Endothelial cell of umbilical vein (primary cell): ENCODE measurements at regions not wholly inside any gene's neighbourhood (a gene's known extent, or its start where the extent isn't known, plus 50 kb on each side); places are given as distances from the start of the nearest gene placed in this dataset.

Experiments used
- BruUV-seq: library from RNA; stranded (reverse); fragments of 400-500 nt; replicated peaks from 2 replicates; lab custom pipeline; 2021; lab: Mats Ljungman, UMichigan
- CTCF ChIA-PET: fragments of 300-600, 350-600 bp; sonication (Branson Sonifier 250); formaldehyde crosslinking; loops from one replicate; lab custom pipeline; 2021; ENCODE audit warnings: antibody characterized with exemption, inconsistent platforms; lab: Charles Lee
- POLR2A ChIA-PET: fragments of 300-600, 350-600 bp; sonication (Branson Sonifier 250); formaldehyde crosslinking; loops from one replicate; lab custom pipeline; 2021; ENCODE audit warnings: antibody characterized with exemption, inconsistent platforms; lab: Charles Lee
- DNase-seq: peaks from one replicate; pipeline ENCODE4 v3.0.0-alpha.2; 2011; ENCODE audit warnings: low read depth, low spot score
- FAIRE-seq: peaks from 2 replicates; lab custom pipeline; 2011; peaks lifted over from hg19 to GRCh38; lab: Jason Lieb, UNC
- H2AFZ ChIP-seq: 2 replicates; pipeline ENCODE4 v1.6.0; 2012; ENCODE audit warnings: low read depth, low read length, control low read depth, inconsistent platforms
- H3K27ac ChIP-seq: 2 replicates; pipeline ENCODE4 v1.5.1; 2011; ENCODE audit warnings: low read depth, mild to moderate bottlenecking, control low read depth, low read length, moderate library complexity; ENCODE audit not compliant: insufficient read depth
- H3K27me3 ChIP-seq, 2 experiments: 2 replicates each; pipeline versions ENCODE4 v1.6.0 to v1.6.1; 2011; ENCODE audit warnings: low read length in 2 of 2, mixed read lengths in 1 of 2; ENCODE audit not compliant: control insufficient read depth in 2 of 2, insufficient read depth in 2 of 2
- H3K36me3 ChIP-seq, 2 experiments: 2 replicates in 1 of 2; 3 replicates in 1 of 2; pipeline ENCODE4 v1.5.1; 2011; ENCODE audit warnings: low read length in 2 of 2, mild to moderate bottlenecking in 1 of 2, moderate library complexity in 1 of 2; ENCODE audit not compliant: control insufficient read depth in 2 of 2, insufficient read depth in 2 of 2; ENCODE audit errors: extremely low read depth in 1 of 2
- H3K4me1 ChIP-seq: 3 replicates; pipeline ENCODE4 v1.5.1; 2011; ENCODE audit warnings: mild to moderate bottlenecking, low read length; ENCODE audit not compliant: control insufficient read depth, insufficient read depth; ENCODE audit errors: extremely low read depth
- H3K4me2 ChIP-seq: 2 replicates; pipeline ENCODE4 v1.6.1; 2011; ENCODE audit warnings: low read length, control low read depth, mixed read lengths; ENCODE audit not compliant: insufficient read depth
- H3K4me3 ChIP-seq, 3 experiments: fragments of 200-600 bp in 1 of 3; sonication (generic), shearing (Covaris generic) in 1 of 3; replicated peaks in 1 of 3; 2 replicates each; pipeline ENCODE4 v1.5.1; 2011 to 2016; ENCODE audit warnings: control low read depth in 3 of 3, low read length in 3 of 3, mild to moderate bottlenecking in 2 of 3, inconsistent platforms in 1 of 3, low read depth in 1 of 3, moderate library complexity in 1 of 3; ENCODE audit not compliant: insufficient read depth in 1 of 3
- H3K79me2 ChIP-seq: 2 replicates; pipeline ENCODE4 v1.6.0; 2012; ENCODE audit warnings: low read length, inconsistent platforms; ENCODE audit not compliant: control insufficient read depth, insufficient read depth
- H3K9ac ChIP-seq: replicated peaks from 2 replicates; pipeline ENCODE3; 2011; ENCODE audit warnings: low read length, control low read depth; ENCODE audit not compliant: insufficient read depth; ENCODE audit errors: extremely low read depth
- H3K9me1 ChIP-seq: replicated peaks from 3 replicates; pipeline ENCODE4 v1.6.0; 2011; ENCODE audit warnings: mild to moderate bottlenecking, low read length; ENCODE audit not compliant: control insufficient read depth, insufficient read depth; ENCODE audit errors: extremely low read depth
- H3K9me3 ChIP-seq: replicated peaks from 2 replicates; pipeline ENCODE4 v1.5.1; 2012; ENCODE audit warnings: low read length, inconsistent platforms; ENCODE audit not compliant: control insufficient read depth, insufficient read depth
- H4K20me1 ChIP-seq: replicated peaks from 2 replicates; pipeline ENCODE3; 2011; ENCODE audit warnings: mild to moderate bottlenecking, low read length; ENCODE audit not compliant: control insufficient read depth, insufficient read depth; ENCODE audit errors: extremely low read depth
- EZH2 ChIP-seq: IDR thresholded peaks from 2 replicates; pipeline ENCODE4 v1.6.1; 2012; ENCODE audit warnings: borderline replicate concordance, low read depth, mild to moderate bottlenecking, moderate library complexity, low read length, inconsistent platforms; ENCODE audit not compliant: severe bottlenecking
- FOS ChIP-seq: IDR thresholded peaks from 2 replicates; pipeline ENCODE4 v1.6.1; 2011; ENCODE audit warnings: mild to moderate bottlenecking, low read length, moderate library complexity, borderline replicate concordance; ENCODE audit not compliant: insufficient read depth
- GATA2 ChIP-seq: IDR thresholded peaks from 2 replicates; pipeline ENCODE4 v1.7.0; 2011; ENCODE audit warnings: low read depth, mild to moderate bottlenecking, moderate library complexity, mixed read lengths, low read length; ENCODE audit not compliant: insufficient read length, insufficient read depth
- JUN ChIP-seq: IDR thresholded peaks from 2 replicates; pipeline ENCODE4 v1.6.1; 2011; ENCODE audit warnings: borderline replicate concordance, low read depth; ENCODE audit not compliant: insufficient read length, insufficient read depth
- MYC ChIP-seq: IDR thresholded peaks from one replicate; pipeline ENCODE4 v1.6.1; 2011; ENCODE audit warnings: mild to moderate bottlenecking, low read depth, low read length
- POLR2A ChIP-seq: IDR thresholded peaks from 2 replicates; pipeline ENCODE4 v1.6.1; 2012; ENCODE audit warnings: low read depth, mild to moderate bottlenecking, control low read depth, low read length
- POLR2AphosphoS5 ChIP-seq: IDR thresholded peaks from 2 replicates; pipeline ENCODE4 v1.6.1; 2012; ENCODE audit warnings: low read depth, mild to moderate bottlenecking, control low read depth, low read length, moderate library complexity; ENCODE audit not compliant: insufficient read depth
- dilution Hi-C: fragments of 300-500 bp; cut with MboI; formaldehyde crosslinking; loops from one replicate; pipeline ENCODE4 v1.15.0; 2019; ENCODE audit warnings: low sequenced_read_pairs; ENCODE audit not compliant: extremely low pct_ligation_motif_present
- intact Hi-C: fragments of 100-400 bp; cut with micrococcal nuclease; formaldehyde crosslinking; loops from one replicate; pipeline ENCODE4 v1.10.0; 2022
- TF ChIP-seq, protein P1 (sequence below), 2 donors: IDR thresholded peaks; 1 replicate in 1 of 2; 2 replicates in 1 of 2; pipeline ENCODE4 v1.5.1; 2011; ENCODE audit warnings: low read length in 2 of 2, mild to moderate bottlenecking in 2 of 2, moderate library complexity in 2 of 2, control low read depth in 1 of 2, inconsistent platforms in 1 of 2, low read depth in 1 of 2; ENCODE audit not compliant: insufficient read depth in 1 of 2; ENCODE audit errors: extremely low read depth in 1 of 2
- TF ChIP-seq, protein P2 (sequence below): IDR thresholded peaks from 2 replicates; pipeline ENCODE4 v1.6.1; 2011; ENCODE audit not compliant: insufficient read depth, insufficient read length

DNA sequence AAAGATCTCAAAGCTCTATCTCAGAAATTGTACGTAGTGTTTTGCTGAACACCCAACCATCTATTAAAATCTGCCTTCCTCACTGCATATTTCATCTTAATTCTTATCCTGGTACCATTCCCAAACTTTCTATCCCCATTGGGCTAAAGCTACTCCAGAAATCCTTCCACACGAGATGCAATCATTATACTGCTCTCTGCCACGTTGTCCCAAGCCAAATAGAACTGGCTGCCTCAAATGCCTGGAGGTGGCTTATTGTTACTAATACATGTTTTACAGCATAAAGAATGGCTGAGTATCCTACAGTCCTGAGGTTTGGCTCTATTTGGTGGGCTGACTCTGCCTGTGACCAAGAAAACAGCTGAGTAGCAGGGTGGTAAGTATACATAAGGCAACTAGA lies 306.0 kb upstream of the ACVR2A start:
- dilution Hi-C loops = no loop called here
- DNase-seq = no peak
- Histone ChIP-seq H3K4me2 (no peak overlapping the region), H2AFZ (no peak overlapping the region), H3K79me2 (no peaks in the 10 kb centered on the region), H3K9ac (no peak overlapping the region), H3K27me3 (no peaks in the 10 kb centered on the region), H3K9me1 (no peaks in the 10 kb centered on the region), H4K20me1 (no peaks in the 10 kb centered on the region), H3K9me3 (no peaks in the 10 kb centered on the region), H3K36me3 (no peaks in the 10 kb centered on the region), H3K4me1 (no peaks in the 10 kb centered on the region), H3K27ac (no peak overlapping the region), H3K4me3 (no peak overlapping the region)
- FAIRE-seq = no peak
- no TSS peak for BruUV-seq
- no peak for TF ChIP-seq JUN
- intact Hi-C loops = no loop called here
- POLR2A ChIA-PET = no interaction called here
- CTCF ChIA-PET = no interaction called here

- ChIA-PET POLR2A (no interaction called here), CTCF (no interaction called here)
- FAIRE-seq = no peak
- no TSS peak for BruUV-seq
- no peaks in the 10 kb centered on the region for H3K27me3 ChIP-seq
- no peaks in the 10 kb centered on the region for H3K4me1 ChIP-seq
- no peaks in the 10 kb centered on the region for H3K9me1 ChIP-seq
- H3K4me3 ChIP-seq = no peak overlapping the region
- intact Hi-C loops = no loop called here
- H3K79me2 ChIP-seq = no peaks in the 10 kb centered on the region
- no peak overlapping the region for H3K9ac ChIP-seq
- no peak for DNase-seq
- H3K27ac ChIP-seq = no peak overlapping the region
- no peak overlapping the region for H3K4me2 ChIP-seq
- H3K36me3 ChIP-seq = no peaks in the 10 kb centered on the region
- TF ChIP-seq, protein P1, sequence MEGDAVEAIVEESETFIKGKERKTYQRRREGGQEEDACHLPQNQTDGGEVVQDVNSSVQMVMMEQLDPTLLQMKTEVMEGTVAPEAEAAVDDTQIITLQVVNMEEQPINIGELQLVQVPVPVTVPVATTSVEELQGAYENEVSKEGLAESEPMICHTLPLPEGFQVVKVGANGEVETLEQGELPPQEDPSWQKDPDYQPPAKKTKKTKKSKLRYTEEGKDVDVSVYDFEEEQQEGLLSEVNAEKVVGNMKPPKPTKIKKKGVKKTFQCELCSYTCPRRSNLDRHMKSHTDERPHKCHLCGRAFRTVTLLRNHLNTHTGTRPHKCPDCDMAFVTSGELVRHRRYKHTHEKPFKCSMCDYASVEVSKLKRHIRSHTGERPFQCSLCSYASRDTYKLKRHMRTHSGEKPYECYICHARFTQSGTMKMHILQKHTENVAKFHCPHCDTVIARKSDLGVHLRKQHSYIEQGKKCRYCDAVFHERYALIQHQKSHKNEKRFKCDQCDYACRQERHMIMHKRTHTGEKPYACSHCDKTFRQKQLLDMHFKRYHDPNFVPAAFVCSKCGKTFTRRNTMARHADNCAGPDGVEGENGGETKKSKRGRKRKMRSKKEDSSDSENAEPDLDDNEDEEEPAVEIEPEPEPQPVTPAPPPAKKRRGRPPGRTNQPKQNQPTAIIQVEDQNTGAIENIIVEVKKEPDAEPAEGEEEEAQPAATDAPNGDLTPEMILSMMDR (IDR thresholded peaks at IDR 0.05; ENCODE audit: extremely low read depth in 1 of 2, insufficient read depth in 1 of 2, low read depth in 1 of 2, low read length in 2 of 2) = no peak
- TF ChIP-seq MYC (no peak), POLR2AphosphoS5 (no peak), FOS (no peak), POLR2A (no peak), JUN (no peak), GATA2 (no peak), EZH2 (no peak)
- TF ChIP-seq, protein P2, sequence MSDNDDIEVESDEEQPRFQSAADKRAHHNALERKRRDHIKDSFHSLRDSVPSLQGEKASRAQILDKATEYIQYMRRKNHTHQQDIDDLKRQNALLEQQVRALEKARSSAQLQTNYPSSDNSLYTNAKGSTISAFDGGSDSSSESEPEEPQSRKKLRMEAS = no peak
- dilution Hi-C loops = no loop called here
- H2AFZ ChIP-seq = no peak overlapping the region
- no peaks in the 10 kb centered on the region for H4K20me1 ChIP-seq
- no peaks in the 10 kb centered on the region for H3K9me3 ChIP-seq
These were observed 306.7 kb upstream of the ACVR2A start for GRCh38 chr2:147538088-147538487.
